ENCODE measurements at regions not wholly inside any gene's neighbourhood (a gene's known extent, or its start where the extent isn't known, plus 50 kb on each side); places are given as distances from the start of the nearest gene placed in this dataset.
A peak's percentile ranks its signal among the peaks of the same experiment; 100 is the strongest.

GRCh38 chr16:88330971-88331890 lies 51.5 kb upstream of the ZNF469 start (continued):
- TF ChIP-seq ZNF600 (tag by site-specific recombination; IDR thresholded peaks at IDR 0.05) = no peak
- TF ChIP-seq PATZ1 (tag by site-specific recombination; IDR thresholded peaks at IDR 0.05) = no peak
- no peak for TF ChIP-seq ZNF24 (tag by site-specific recombination; IDR thresholded peaks at IDR 0.05)
- TF ChIP-seq, protein P1, sequence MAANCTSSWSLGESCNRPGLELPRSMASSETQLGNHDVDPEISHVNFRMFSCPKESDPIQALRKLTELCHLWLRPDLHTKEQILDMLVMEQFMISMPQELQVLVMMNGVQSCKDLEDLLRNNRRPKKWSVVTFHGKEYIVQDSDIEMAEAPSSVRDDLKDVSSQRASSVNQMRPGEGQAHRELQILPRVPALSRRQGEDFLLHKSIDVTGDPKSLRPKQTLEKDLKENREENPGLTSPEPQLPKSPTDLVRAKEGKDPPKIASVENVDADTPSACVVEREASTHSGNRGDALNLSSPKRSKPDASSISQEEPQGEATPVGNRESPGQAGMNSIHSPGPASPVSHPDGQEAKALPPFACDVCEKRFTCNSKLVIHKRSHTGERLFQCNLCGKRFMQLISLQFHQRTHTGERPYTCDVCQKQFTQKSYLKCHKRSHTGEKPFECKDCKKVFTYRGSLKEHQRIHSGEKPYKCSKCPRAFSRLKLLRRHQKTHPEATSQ (tag by site-specific recombination; IDR thresholded peaks at IDR 0.05) = no peak
- TF ChIP-seq ZNF621 (tag by site-specific recombination; IDR thresholded peaks at IDR 0.05) = no peak
- no peak for TF ChIP-seq ZBTB1 (tag by site-specific recombination; IDR thresholded peaks at IDR 0.05)
- peak; percentile 61; the same call in 1 of the 2 replicates for TF ChIP-seq ZNF239 (tag by site-specific recombination; IDR thresholded peaks at IDR 0.05)
- no peak for TF ChIP-seq ZNF112 (tag by site-specific recombination; IDR thresholded peaks at IDR 0.05)
- no peak for TF ChIP-seq ZNF19 (tag by site-specific recombination; IDR thresholded peaks at IDR 0.05; ENCODE audit: low read depth)
- no peak for TF ChIP-seq ZNF596 (tag by site-specific recombination; IDR thresholded peaks at IDR 0.05)
- TF ChIP-seq ZNF501 (tag by site-specific recombination; IDR thresholded peaks at IDR 0.05) = no peak
- TF ChIP-seq ZNF433 (tag by site-specific recombination; IDR thresholded peaks at IDR 0.05; ENCODE audit: low read depth) = no peak
- no peak for TF ChIP-seq YY1 (tag by site-specific recombination; IDR thresholded peaks at IDR 0.05)
- 0 out of 2 replicates have a peak, but pooled peaks have one; percentile 66 for TF ChIP-seq ZNF777 (tag by site-specific recombination; IDR thresholded peaks at IDR 0.05; ENCODE audit: borderline replicate concordance)
- no peak for TF ChIP-seq ZNF214 (tag by site-specific recombination; IDR thresholded peaks at IDR 0.05; ENCODE audit: borderline replicate concordance)
- TF ChIP-seq PRDM4 (tag by site-specific recombination; IDR thresholded peaks at IDR 0.05) = no peak
- TF ChIP-seq ZNF513 (tag by site-specific recombination; IDR thresholded peaks at IDR 0.05) = peak; percentile 96
- no peak; the same call in 1 of the 2 replicates for TF ChIP-seq ZNF157 (tag by site-specific recombination; IDR thresholded peaks at IDR 0.05)
- no peak for TF ChIP-seq ZSCAN16 (tag by site-specific recombination; IDR thresholded peaks at IDR 0.05)
- 0 out of 2 replicates have a peak, but pooled peaks have one; percentile 9 for TF ChIP-seq ZNF23 (tag by site-specific recombination; IDR thresholded peaks at IDR 0.05; ENCODE audit: borderline replicate concordance)
- 0 out of 2 replicates have a peak, but pooled peaks have one; percentile 58 for TF ChIP-seq ZNF148 (tag by site-specific recombination; IDR thresholded peaks at IDR 0.05; ENCODE audit: borderline replicate concordance)
- no peak for TF ChIP-seq GLIS2 (tag by site-specific recombination; IDR thresholded peaks at IDR 0.05)
- no peak for TF ChIP-seq ZSCAN23 (tag by site-specific recombination; IDR thresholded peaks at IDR 0.05)
- no peak for TF ChIP-seq ZNF654 (tag by site-specific recombination; IDR thresholded peaks at IDR 0.05; ENCODE audit: low read depth)
- TF ChIP-seq ZNF366 (tag by site-specific recombination; conservative IDR thresholded peaks at IDR 0.05) = no peak
- peak; percentile 59; the same call in 1 of the 2 replicates for TF ChIP-seq ZNF785 (tag by site-specific recombination; IDR thresholded peaks at IDR 0.05)
- no peak for TF ChIP-seq ZNF548 (tag by site-specific recombination; IDR thresholded peaks at IDR 0.05)
